ENCODE measurements at regions not wholly inside any gene's neighbourhood (a gene's known extent, or its start where the extent isn't known, plus 50 kb on each side); places are given as distances from the start of the nearest gene placed in this dataset.

DNA sequence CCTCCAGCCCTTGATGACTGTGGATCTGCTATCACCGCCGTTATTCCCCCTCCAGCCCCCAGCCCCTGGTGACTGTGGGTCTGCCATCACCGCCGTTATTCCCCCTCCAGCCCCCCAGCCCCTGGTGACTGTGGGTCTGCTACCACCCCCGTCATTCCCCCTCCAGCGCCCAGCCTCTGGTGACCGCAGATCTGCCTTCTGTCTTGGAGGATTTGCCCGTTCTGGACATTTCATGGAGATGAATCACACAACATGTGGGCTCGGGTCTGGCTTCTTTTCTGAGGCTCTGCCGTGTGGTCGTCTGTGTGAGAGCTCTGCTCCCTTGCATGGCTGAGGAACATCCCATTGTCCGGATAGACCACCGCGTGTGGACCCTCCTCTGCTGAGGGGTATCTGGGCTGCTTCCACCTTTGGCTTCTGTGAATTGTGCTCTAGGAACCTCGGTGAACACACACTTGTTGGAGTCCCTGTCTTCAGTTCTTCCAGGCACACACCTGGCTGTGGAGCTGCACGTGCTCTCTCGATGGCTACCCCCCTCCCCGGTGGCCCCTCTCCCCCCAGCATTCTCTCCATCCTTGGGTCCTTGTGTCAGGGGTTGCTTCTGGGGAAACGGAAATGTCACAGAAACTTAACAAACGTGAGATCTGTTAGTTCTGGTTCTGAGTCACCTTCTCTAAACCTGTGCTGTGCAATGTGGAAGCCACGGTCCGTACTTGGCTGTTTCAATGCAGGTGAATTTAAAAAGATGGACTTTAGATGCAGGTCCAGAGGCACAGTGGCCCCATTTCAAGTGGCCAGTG lies 105.3 kb upstream of the COL5A1 start (continued):
- TF ChIP-seq, protein P1, sequence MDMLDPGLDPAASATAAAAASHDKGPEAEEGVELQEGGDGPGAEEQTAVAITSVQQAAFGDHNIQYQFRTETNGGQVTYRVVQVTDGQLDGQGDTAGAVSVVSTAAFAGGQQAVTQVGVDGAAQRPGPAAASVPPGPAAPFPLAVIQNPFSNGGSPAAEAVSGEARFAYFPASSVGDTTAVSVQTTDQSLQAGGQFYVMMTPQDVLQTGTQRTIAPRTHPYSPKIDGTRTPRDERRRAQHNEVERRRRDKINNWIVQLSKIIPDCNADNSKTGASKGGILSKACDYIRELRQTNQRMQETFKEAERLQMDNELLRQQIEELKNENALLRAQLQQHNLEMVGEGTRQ (IDR thresholded peaks at IDR 0.05; ENCODE audit: low read depth, low read length) = peak; percentile 45; the same call in 1 of the 2 replicates

DNA sequence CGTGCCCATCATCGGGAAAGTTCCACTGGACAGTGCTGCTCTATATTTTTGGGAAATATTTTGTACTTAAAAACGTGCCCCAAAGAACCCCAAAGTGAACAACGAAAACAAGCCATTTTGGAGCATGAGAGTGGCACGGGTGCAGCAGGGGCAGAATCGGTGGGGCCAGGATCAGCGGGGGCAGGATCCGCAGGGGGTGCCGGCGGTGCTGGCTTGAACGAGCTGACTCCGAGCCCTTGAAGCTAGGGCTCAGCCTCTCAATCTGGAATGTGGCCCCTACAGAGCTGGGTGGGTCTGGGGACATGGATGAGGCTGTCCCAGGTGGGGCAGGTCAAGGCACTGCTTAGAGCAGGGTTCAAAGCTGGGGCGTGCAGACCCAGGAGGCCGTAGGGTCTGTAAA lies 104.7 kb upstream of the COL5A1 start:
- Histone ChIP-seq H3K9me3 (ENCODE audit: control insufficient read depth, insufficient read depth, low read length) (no peaks in the 10 kb centered on the region), H3K56ac (ENCODE audit: extremely low read depth, insufficient read depth, low read length) (no peak overlapping the region), H3K4ac (ENCODE audit: low read depth, low read length) (peak overlapping the region; percentile 93), H3K4me2 (ENCODE audit: low read depth, low read length) (no peak overlapping the region), H4K5ac (ENCODE audit: low read depth, low read length) (no peak overlapping the region), H3K18ac (ENCODE audit: low read depth, low read length) (no peak overlapping the region; the same call in 1 of the 2 replicates), H2AK9ac (replicated peaks; ENCODE audit: low read depth, low read length, poor library complexity) (peak overlapping the region; percentile 1), H2BK5ac (ENCODE audit: low read depth, low read length, poor library complexity, severe bottlenecking) (no peak overlapping the region), H4K91ac (ENCODE audit: insufficient read depth, low read depth, low read length) (peak overlapping the region; percentile 85), H3K4me3 (ENCODE audit: insufficient read depth, low read depth, low read length) (no peak overlapping the region), H3K9ac (ENCODE audit: low read depth, low read length) (no peak overlapping the region), H2BK20ac (ENCODE audit: low read depth, low read length) (peak overlapping the region; percentile 94), H3K23ac (ENCODE audit: low read depth, low read length) (no peak overlapping the region), H2AK5ac (ENCODE audit: low read depth, low read length) (peak overlapping the region; percentile 73), H3K27ac (ENCODE audit: insufficient read depth, low read length) (no peak overlapping the region), H2BK120ac (ENCODE audit: low read depth, low read length) (peak overlapping the region; percentile 95), H3K4me1 (ENCODE audit: control insufficient read depth, insufficient read depth, low read length) (peaks cover 23% of the 10 kb centered on the region), H2BK15ac (ENCODE audit: low read depth, low read length) (peak overlapping the region; percentile 71; the same call in 2 of the 3 replicates), H3K14ac (replicated peaks; ENCODE audit: low read depth, low read length) (peak overlapping the region; percentile 3; the same call in 1 of the 2 replicates), H3K9me1 (ENCODE audit: insufficient read depth, low read length) (peaks cover 16% of the 10 kb centered on the region), H3K36me3 (ENCODE audit: control insufficient read depth, insufficient read depth, low read length) (no peaks in the 10 kb centered on the region), H4K8ac (ENCODE audit: low read depth in 2 of 2, low read length in 2 of 2) (peak overlapping the region in 1 of 2 experiments; percentile 85; a peak in 1 of 4 replicates), H2AFZ (replicated peaks; ENCODE audit: low read length, poor library complexity) (peak overlapping the region; percentile 13), H4K20me1 (ENCODE audit: insufficient read depth, low read length) (no peaks in the 10 kb centered on the region), H3K79me1 (ENCODE audit: low read depth in 1 of 2, low read length in 2 of 2) (no peaks in the 10 kb centered on the region), H3K27me3 (ENCODE audit: control insufficient read depth, insufficient read depth, low read length) (no peaks in the 10 kb centered on the region)
- dilution Hi-C loops (cut with HindIII; ENCODE audit: low sequenced_read_pairs, unreplicated experiment) = no loop called here
- intact Hi-C loops (cut with micrococcal nuclease) = loop anchor here (10.0 kb wide), 1 partner anchor 82 kb away; no protein-coding TSS in a partner anchor
- in situ Hi-C loops (cut with MboI; ENCODE audit: low sequenced_read_pairs) = no loop called here
- ATAC-seq (ENCODE audit: low read depth) (no peak), DNase-seq (no peak)
- BruUV-seq (replicated peaks) = no TSS peak
- ChIA-PET CTCF (interaction anchor here (0.6 kb wide), 1 partner anchor 44 kb away, joined by 5 read pairs; no protein-coding TSS in a partner anchor), POLR2A (ENCODE audit: unreplicated experiment) (no interaction called here)
- 96% methylated on average over 4 of the region's 14 CpGs; no CpG with 5 or more reads in 1 of the 2 experiments for WGBS, 2 experiments (ENCODE audit: extremely low coverage in 2 of 2, insufficient read length in 1 of 2)
- no peak for TF ChIP-seq RCOR1 (IDR thresholded peaks at IDR 0.05; ENCODE audit: insufficient replicate concordance, low read length)
- TF ChIP-seq SMC3 (IDR thresholded peaks at IDR 0.05; ENCODE audit: low read depth, low read length) = no peak
- TF ChIP-seq RAD21 (IDR thresholded peaks at IDR 0.05; ENCODE audit: low read length) = no peak
- TF ChIP-seq BHLHE40 (IDR thresholded peaks at IDR 0.05; ENCODE audit: low read depth, low read length) = no peak
- no peak for TF ChIP-seq MXI1 (IDR thresholded peaks at IDR 0.05; ENCODE audit: borderline replicate concordance, low read depth, low read length)
- TF ChIP-seq MAFK (IDR thresholded peaks at IDR 0.05; ENCODE audit: low read depth, low read length) = no peak
- TF ChIP-seq, protein P2, sequence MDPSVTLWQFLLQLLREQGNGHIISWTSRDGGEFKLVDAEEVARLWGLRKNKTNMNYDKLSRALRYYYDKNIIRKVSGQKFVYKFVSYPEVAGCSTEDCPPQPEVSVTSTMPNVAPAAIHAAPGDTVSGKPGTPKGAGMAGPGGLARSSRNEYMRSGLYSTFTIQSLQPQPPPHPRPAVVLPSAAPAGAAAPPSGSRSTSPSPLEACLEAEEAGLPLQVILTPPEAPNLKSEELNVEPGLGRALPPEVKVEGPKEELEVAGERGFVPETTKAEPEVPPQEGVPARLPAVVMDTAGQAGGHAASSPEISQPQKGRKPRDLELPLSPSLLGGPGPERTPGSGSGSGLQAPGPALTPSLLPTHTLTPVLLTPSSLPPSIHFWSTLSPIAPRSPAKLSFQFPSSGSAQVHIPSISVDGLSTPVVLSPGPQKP (IDR thresholded peaks at IDR 0.05; ENCODE audit: borderline replicate concordance, low read depth, low read length) = no peak
- TF ChIP-seq POLR2A (IDR thresholded peaks at IDR 0.05; ENCODE audit: low read depth, low read length) = no peak
- TF ChIP-seq, protein P3, sequence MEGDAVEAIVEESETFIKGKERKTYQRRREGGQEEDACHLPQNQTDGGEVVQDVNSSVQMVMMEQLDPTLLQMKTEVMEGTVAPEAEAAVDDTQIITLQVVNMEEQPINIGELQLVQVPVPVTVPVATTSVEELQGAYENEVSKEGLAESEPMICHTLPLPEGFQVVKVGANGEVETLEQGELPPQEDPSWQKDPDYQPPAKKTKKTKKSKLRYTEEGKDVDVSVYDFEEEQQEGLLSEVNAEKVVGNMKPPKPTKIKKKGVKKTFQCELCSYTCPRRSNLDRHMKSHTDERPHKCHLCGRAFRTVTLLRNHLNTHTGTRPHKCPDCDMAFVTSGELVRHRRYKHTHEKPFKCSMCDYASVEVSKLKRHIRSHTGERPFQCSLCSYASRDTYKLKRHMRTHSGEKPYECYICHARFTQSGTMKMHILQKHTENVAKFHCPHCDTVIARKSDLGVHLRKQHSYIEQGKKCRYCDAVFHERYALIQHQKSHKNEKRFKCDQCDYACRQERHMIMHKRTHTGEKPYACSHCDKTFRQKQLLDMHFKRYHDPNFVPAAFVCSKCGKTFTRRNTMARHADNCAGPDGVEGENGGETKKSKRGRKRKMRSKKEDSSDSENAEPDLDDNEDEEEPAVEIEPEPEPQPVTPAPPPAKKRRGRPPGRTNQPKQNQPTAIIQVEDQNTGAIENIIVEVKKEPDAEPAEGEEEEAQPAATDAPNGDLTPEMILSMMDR (conservative IDR thresholded peaks at IDR 0.05; ENCODE audit: low read depth, low read length) = no peak
- TF ChIP-seq, protein P1 (IDR thresholded peaks at IDR 0.05; ENCODE audit: low read depth, low read length) = no peak

Data from IMR-90 (cell line).